Epithelial cell of esophagus (primary cell): ENCODE measurements at regions not wholly inside any gene's neighbourhood (a gene's known extent, or its start where the extent isn't known, plus 50 kb on each side); places are given as distances from the start of the nearest gene placed in this dataset.

ENCODE experiments used
- DNase-seq: peaks from one replicate; pipeline ENCODE4 v3.0.0; 2010; ENCODE audit warnings: low read depth
- H3K4me3 ChIP-seq: 2 replicates; pipeline ENCODE4 v1.5.1; 2011; ENCODE audit warnings: mild to moderate bottlenecking, low read length, control low read depth
- CTCF ChIP-seq: IDR thresholded peaks from 2 replicates; pipeline ENCODE4 v1.5.1; 2011; ENCODE audit warnings: low read depth, mild to moderate bottlenecking, low read length, control low read depth, inconsistent platforms; ENCODE audit not compliant: insufficient read depth; ENCODE audit errors: missing control alignments

GRCh38 chr18:67290421-67290820 is 226.1 kb downstream of the DSEL start:
- TF ChIP-seq CTCF, result no peak
- DNase-seq, result no peak
- H3K4me3 ChIP-seq, result no peak overlapping the region

- no peak overlapping the region for H3K4me3 ChIP-seq
- no peak for TF ChIP-seq CTCF
Observed at GRCh38 chr18:67285583-67285982, 230.9 kb downstream of the DSEL start.

GRCh38 chr18:67282796-67283195 is 233.7 kb downstream of the DSEL start:
- no peak for DNase-seq
- no peak overlapping the region for H3K4me3 ChIP-seq
- TF ChIP-seq CTCF, result no peak

More at GRCh38 chr18:67285583-67285982, 230.9 kb downstream of the DSEL start:
- DNase-seq, result no peak

- TF ChIP-seq CTCF, result no peak
- DNase-seq, result no peak
- H3K4me3 ChIP-seq, result no peak overlapping the region
Observed at GRCh38 chr18:67281746-67282145, 234.8 kb downstream of the DSEL start.

GRCh38 chr18:67280486-67281242 is 235.9 kb downstream of the DSEL start:
- TF ChIP-seq CTCF, result no peak
- H3K4me3 ChIP-seq, result no peak overlapping the region
- no peak for DNase-seq

GRCh38 chr18:67279988-67280387 is 236.5 kb downstream of the DSEL start:
- no peak for TF ChIP-seq CTCF
- no peak overlapping the region for H3K4me3 ChIP-seq
- DNase-seq, result no peak

GRCh38 chr18:67278984-67279383 is 237.5 kb downstream of the DSEL start:
- no peak for TF ChIP-seq CTCF
- DNase-seq, result no peak
- no peak overlapping the region for H3K4me3 ChIP-seq
